ENCODE measurements at regions not wholly inside any gene's neighbourhood (a gene's known extent, or its start where the extent isn't known, plus 50 kb on each side); places are given as distances from the start of the nearest gene placed in this dataset.

- no peak for TF ChIP-seq EP300 (IDR thresholded peaks at IDR 0.05; ENCODE audit: borderline replicate concordance)
- TF ChIP-seq, protein P1, sequence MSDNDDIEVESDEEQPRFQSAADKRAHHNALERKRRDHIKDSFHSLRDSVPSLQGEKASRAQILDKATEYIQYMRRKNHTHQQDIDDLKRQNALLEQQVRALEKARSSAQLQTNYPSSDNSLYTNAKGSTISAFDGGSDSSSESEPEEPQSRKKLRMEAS (IDR thresholded peaks at IDR 0.05) = no peak
- no peak for TF ChIP-seq FOXM1 (IDR thresholded peaks at IDR 0.05; ENCODE audit: borderline replicate concordance, low read depth)
- TF ChIP-seq CREB1 (IDR thresholded peaks at IDR 0.05; ENCODE audit: low read depth) = no peak
- no peak for TF ChIP-seq RAD21 (IDR thresholded peaks at IDR 0.05; ENCODE audit: low read depth)
Observed at GRCh38 chr2:64704161-64704560, 50.4 kb upstream of the SERTAD2 start.

DNA sequence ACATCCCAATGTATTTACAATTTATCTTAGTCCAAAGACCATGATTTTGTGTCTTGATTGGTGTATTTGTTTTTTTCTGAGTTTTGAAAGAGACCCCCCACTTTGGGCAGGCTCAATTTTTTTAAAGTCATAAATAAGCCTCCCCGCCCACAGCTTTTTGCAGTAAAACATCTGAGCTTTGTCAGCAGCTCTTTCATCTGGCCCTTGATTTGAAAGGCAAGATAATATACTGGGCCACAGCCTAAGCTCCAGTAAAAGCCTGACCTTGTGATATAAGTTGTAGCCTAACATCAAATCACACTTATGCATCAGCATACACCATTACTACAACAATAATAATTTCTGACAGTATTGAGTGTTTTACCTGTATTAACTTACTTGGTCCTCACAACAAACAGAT is 51.3 kb upstream of the SERTAD2 start:
- TF ChIP-seq EGR1 (IDR thresholded peaks at IDR 0.05) = no peak
- TF ChIP-seq, protein P2, sequence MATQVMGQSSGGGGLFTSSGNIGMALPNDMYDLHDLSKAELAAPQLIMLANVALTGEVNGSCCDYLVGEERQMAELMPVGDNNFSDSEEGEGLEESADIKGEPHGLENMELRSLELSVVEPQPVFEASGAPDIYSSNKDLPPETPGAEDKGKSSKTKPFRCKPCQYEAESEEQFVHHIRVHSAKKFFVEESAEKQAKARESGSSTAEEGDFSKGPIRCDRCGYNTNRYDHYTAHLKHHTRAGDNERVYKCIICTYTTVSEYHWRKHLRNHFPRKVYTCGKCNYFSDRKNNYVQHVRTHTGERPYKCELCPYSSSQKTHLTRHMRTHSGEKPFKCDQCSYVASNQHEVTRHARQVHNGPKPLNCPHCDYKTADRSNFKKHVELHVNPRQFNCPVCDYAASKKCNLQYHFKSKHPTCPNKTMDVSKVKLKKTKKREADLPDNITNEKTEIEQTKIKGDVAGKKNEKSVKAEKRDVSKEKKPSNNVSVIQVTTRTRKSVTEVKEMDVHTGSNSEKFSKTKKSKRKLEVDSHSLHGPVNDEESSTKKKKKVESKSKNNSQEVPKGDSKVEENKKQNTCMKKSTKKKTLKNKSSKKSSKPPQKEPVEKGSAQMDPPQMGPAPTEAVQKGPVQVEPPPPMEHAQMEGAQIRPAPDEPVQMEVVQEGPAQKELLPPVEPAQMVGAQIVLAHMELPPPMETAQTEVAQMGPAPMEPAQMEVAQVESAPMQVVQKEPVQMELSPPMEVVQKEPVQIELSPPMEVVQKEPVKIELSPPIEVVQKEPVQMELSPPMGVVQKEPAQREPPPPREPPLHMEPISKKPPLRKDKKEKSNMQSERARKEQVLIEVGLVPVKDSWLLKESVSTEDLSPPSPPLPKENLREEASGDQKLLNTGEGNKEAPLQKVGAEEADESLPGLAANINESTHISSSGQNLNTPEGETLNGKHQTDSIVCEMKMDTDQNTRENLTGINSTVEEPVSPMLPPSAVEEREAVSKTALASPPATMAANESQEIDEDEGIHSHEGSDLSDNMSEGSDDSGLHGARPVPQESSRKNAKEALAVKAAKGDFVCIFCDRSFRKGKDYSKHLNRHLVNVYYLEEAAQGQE (IDR thresholded peaks at IDR 0.05; ENCODE audit: low read depth) = no peak
- TF ChIP-seq, protein P3, sequence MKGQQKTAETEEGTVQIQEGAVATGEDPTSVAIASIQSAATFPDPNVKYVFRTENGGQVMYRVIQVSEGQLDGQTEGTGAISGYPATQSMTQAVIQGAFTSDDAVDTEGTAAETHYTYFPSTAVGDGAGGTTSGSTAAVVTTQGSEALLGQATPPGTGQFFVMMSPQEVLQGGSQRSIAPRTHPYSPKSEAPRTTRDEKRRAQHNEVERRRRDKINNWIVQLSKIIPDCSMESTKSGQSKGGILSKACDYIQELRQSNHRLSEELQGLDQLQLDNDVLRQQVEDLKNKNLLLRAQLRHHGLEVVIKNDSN (IDR thresholded peaks at IDR 0.05) = no peak

DNA sequence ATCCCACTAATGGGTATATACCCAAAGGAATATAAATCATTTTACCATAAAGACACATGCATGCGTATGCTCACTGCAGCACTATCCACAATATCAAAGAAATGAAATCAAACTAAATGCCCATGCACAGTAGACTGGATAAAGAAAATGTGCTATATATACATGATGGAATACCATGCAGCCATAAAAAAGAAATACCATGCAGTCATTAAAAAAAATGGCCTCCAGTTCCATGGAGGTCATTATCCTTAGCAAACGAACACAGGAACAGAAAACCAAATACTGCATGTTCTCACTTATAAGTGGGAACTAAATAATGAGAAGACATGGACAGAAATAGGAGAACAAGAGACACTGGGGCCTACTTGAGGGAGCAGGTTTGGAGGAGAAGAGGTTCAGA is 53.6 kb upstream of the SERTAD2 start:
- TF ChIP-seq YY1 (IDR thresholded peaks at IDR 0.05; ENCODE audit: low read depth) (no peak), NFIC (IDR thresholded peaks at IDR 0.05) (no peak)
- TF ChIP-seq, protein P2 (IDR thresholded peaks at IDR 0.05; ENCODE audit: low read depth) = no peak

- TF ChIP-seq CEBPB (IDR thresholded peaks at IDR 0.05) = no peak
- TF ChIP-seq TEAD4 (IDR thresholded peaks at IDR 0.05) = no peak
- TF ChIP-seq RAD21 (IDR thresholded peaks at IDR 0.05; ENCODE audit: low read depth) = no peak
- no peak for TF ChIP-seq CREB1 (IDR thresholded peaks at IDR 0.05; ENCODE audit: low read depth)
- TF ChIP-seq, protein P2 (IDR thresholded peaks at IDR 0.05; ENCODE audit: low read depth) = no peak
- TF ChIP-seq, protein P3 (IDR thresholded peaks at IDR 0.05) = no peak
- no peak for TF ChIP-seq NFIC (IDR thresholded peaks at IDR 0.05)
- TF ChIP-seq, protein P1 (IDR thresholded peaks at IDR 0.05) = no peak
- no peak for TF ChIP-seq EGR1 (IDR thresholded peaks at IDR 0.05)
- no peak for TF ChIP-seq ZBTB7A (IDR thresholded peaks at IDR 0.05; ENCODE audit: low read depth)
- no peak for TF ChIP-seq TAF1 (IDR thresholded peaks at IDR 0.05; ENCODE audit: low read depth)
- TF ChIP-seq EP300 (IDR thresholded peaks at IDR 0.05; ENCODE audit: borderline replicate concordance) = no peak
- TF ChIP-seq YY1 (IDR thresholded peaks at IDR 0.05; ENCODE audit: low read depth) = no peak
- TF ChIP-seq FOXM1 (IDR thresholded peaks at IDR 0.05; ENCODE audit: borderline replicate concordance, low read depth) = no peak
- no peak for TF ChIP-seq TCF12 (IDR thresholded peaks at IDR 0.05; ENCODE audit: low read depth)
Observed at GRCh38 chr2:64708829-64709228, 55.1 kb upstream of the SERTAD2 start.

DNA sequence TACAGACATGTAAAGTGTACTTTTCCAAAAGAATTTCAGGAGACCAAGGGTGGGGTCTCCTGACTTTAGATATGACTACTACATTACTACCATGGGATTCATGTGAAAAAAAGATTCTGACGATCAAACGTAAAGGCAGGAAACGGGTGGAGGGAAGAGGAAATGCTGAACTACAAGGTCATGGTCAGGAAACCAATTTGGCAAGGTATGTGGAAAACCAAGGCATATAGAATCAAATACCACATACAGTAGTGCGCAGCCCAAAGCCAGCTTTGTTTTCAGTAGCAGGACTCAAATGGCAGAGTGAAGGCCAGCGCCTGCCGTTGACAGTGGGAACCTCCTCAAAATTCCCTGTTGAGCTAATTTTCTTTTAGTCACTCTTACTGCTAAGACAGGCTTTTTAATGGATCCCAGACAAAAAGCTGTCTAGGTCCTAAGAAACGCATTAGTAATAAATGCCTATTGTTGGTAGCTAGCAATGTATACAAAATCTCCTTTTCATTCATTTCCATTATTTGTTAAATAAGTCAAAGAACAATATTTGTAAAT is 57.6 kb upstream of the SERTAD2 start:
- TF ChIP-seq, protein P1 (IDR thresholded peaks at IDR 0.05) = no peak
- no peak for TF ChIP-seq ZBTB7A (IDR thresholded peaks at IDR 0.05; ENCODE audit: low read depth)
- TF ChIP-seq CEBPB (IDR thresholded peaks at IDR 0.05) = no peak
- no peak for TF ChIP-seq YY1 (IDR thresholded peaks at IDR 0.05; ENCODE audit: low read depth)
- TF ChIP-seq EGR1 (IDR thresholded peaks at IDR 0.05) = no peak
- no peak for TF ChIP-seq EP300 (IDR thresholded peaks at IDR 0.05; ENCODE audit: borderline replicate concordance)
- TF ChIP-seq TEAD4 (IDR thresholded peaks at IDR 0.05) = no peak

Data from Ishikawa (cell line).